ENCODE measurements at regions not wholly inside any gene's neighbourhood (a gene's known extent, or its start where the extent isn't known, plus 50 kb on each side); places are given as distances from the start of the nearest gene placed in this dataset.

DNA sequence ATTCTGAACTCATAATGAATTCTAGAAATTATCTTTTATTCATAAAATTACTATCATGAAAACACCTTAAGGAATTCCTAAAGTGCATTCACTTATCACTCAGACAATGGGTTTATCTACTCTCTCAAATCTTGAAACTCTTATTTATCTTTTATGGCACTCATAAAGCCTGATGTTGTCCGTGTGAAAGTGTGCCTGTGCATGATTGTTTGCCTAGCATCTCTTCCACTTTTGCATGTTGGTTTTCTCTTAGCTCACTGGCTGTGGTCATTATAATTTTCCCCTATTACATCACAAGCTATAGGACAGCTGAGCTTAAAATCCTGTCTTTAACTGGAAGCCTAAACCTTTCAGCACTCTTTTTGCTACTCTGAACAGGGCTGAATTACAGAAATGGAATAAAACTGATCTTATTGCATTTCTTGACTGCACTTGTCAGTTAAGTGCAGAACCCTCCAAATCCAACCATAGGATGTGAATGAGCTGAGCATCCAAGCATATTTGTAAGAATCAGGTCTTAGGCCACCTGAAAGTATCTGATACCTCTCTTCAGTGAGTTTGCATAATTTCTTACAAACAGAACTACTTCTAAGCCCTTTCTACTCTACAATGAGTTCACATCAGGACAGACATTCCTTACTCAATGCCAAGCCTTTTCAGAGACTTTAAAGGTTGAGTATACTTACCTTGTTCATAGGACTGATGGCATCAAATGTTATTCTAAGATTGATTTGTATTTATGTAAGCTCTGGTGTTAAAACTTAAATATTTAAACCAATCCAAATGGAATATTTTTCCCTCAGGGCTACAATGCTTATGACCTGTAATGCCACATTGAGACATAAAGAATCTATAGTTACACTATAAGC lies 221.2 kb upstream of the KITLG start:
- DNase-seq, result no peak

DNA sequence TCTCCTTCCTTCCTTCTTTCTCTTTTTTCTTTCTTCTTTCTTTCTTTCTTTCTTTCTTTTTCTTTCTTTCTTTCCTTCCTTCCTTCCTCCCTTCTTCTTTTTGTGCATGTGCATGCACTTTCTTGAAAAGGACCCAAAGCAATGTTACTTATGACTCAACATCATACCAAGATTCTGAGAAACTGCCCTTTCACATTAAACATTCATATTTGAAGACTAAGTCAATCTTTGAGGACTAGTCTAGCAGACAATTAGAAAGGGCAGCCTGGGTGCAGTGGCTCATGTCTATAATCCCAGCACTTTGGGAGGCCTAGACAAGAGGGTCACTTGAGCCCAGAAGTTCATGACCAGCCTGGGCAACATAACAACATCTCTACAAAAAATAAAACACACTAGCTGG lies 212.8 kb upstream of the KITLG start:
- no peak for DNase-seq

DNA sequence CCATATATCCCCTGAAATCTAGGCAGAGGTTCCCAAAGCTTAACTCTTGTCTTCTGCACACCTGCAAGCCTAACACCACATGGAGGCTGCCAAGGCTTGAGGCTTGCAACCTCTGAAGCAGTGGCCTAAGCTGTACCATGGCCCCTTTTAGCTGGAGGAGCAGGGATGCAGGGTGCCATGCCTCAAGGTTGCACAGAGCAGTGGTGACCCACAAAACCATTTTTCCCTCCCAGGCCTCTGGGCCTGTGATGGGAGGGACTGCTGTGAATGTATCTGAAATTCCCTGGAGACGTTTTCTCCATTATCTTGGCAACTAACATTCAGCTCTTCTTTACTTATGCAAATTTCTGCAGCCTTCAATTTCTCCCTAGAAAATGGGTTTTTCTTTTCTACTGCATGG lies 210.0 kb upstream of the KITLG start:
- no peak for DNase-seq

DNA sequence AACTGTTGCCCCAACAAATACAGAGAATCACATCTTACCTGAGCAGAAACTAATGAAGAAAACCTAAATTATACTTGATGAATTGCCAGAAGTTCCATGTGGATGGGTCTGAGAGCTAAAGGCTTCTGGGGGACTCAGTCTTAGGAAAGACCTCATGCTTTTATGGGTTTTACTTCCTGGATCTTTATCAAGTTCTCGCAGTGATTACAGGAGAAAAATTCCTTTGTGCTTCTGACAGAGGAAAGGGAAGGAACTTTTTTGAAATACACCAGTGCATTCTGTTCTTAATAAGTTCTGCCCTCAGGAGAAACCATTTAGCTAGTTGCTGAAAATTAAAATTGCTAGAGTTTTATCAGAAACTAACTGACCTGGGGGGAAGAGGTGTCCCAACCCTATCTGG lies 203.9 kb upstream of the KITLG start:
- DNase-seq, result no peak

DNA sequence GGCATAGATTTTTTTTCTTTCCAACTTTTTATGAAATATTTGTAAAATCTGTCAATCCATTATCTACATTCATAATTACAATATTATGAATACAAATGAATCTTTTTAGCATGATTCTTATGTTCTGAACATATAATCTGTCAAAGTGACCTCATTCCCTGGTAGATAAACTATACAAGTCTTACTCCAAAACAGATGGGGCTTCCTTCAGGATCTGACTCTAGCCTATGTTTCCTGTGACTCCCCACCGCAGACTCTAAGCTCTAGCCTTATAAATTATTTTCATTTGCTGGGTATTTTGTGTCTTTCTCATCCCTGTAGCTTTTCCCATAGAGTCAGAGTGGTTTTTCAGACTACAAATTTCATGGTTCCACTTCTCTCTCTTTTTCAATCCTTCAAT lies 202.1 kb upstream of the KITLG start:
- no peak for DNase-seq

DNA sequence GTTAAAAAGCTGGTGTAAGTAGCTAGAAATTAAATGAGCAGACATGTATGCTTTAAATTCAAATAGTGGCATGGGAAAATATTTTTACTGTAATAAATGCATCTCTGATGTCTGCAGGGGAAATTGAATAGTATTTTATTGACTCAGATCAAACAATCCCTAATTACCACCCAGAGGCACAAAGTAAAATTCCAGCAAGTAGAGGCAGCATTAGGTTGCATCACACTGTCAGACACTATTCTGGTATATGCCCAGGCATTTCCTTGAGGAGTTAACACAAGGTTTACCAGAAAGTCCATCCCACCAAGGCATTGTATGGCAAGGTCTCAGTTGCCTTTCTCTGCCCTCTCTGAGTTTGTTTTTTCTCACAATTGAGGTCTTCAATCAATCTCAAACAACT lies 201.6 kb upstream of the KITLG start:
- DNase-seq, result no peak

DNA sequence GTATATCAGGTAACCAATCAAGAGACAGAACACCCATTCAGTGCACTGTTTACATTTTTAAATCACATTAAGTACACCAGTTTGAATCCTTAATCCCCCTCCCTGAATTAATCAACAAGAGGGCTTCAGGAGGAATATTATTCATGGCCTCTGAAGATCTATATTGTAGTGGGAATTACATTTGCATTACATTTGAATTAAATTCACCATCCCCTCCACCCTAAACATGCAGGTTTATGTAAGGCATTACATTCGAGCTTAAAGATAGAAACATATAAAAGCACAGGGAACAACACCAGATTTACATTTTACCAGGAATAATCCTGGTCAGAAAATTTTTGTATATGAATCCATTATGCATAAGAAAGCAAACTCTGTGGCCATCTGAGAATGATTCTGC lies 197.8 kb upstream of the KITLG start:
- no peak for DNase-seq

DNA sequence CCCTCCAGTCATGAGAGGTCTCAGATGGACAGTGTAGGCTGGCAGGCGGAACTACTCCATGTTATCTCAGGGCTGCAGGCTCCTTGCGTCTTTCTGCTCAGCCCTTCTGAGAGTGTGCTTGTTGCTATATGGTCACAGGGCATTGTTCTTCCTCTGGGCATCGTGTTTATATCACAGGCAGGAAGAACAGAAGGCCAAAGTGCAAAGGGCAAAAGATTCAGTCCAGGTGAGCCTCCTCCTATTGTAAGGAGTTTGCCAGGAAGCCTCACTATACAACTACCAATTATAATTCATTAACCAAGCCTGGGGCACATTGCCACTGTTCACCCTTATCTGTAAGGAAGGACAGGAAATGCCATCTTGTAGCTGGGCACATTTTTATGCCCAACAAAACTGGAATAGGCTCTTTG lies 195.5 kb upstream of the KITLG start:
- DNase-seq, result no peak

DNA sequence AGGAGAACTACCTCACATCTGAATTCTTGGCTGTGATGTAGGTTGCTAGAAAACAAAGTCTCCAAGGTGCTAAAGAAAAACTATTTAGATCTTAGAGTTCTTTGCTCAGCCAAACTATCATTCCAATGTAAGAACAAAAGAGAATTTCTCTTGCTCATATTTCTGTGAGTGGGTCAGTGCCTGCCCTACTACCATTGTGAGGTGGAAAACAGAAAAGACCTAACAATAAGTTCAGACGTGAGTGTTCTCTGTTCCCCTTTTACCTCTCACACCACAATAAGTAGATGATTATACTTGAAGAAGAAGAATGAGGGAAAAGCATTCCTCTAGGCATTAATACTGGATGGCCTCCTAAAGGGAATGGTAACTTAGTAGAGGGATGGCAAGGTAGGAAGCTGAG lies 187.4 kb upstream of the KITLG start:
- DNase-seq, result no peak

DNA sequence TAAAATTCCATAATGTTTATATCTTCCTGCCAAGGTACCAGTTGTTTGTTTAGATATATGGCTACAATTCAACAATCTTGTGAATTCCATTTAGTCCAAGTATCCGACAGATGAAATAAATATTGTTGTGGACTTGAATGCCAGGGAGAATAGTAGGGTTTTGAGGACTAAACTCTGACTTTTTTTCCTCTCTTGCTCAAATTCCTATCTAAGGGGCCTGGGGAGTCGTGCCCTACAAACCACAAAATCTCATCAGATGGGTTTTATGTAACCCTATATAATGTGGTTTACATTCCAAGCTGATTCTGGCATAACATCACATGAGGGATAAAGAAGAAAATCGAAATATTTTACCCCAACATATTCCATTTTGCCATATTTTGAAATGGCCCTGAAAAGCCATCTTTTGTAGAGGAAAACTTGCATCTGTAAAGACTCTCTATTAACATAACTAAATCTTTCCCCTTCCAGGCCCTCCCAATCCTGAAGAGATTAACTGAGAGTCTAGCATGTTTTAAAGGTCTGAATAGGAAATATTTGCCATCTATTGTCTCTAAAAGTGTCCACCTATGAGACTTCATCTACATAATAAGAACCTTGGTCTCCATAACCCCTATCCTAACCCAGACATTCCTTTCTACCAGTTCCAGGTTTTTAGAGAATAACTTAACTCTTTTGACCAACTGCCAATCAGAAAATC lies 184.7 kb upstream of the KITLG start:
- no peak for DNase-seq

DNA sequence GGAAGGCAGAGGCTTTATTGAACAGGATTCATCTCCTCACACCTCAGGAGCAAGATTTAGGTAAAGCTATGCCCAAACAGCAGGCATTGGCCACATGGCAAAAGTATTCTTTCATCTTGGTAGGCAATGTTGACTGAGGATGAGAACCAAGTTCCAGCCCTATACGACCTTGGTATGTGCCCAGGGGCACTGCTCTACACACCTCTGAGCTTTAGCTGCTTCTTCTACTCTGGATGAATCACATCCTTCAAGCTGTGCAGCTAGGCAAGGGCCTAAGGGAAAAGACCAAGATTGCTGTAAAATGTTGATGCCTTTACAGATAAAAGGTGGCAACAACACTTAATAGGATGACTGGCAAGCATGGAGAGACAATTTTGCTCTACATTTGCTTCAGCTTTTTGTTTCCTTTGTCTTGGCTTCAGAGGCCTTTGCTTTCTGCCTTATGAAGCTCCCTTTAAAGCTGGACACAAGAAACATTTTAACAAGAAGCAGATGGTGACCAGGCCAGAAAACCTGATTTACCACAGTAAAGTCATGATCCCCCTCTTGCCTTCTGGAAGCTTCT lies 183.3 kb upstream of the KITLG start:
- DNase-seq, result no peak

DNA sequence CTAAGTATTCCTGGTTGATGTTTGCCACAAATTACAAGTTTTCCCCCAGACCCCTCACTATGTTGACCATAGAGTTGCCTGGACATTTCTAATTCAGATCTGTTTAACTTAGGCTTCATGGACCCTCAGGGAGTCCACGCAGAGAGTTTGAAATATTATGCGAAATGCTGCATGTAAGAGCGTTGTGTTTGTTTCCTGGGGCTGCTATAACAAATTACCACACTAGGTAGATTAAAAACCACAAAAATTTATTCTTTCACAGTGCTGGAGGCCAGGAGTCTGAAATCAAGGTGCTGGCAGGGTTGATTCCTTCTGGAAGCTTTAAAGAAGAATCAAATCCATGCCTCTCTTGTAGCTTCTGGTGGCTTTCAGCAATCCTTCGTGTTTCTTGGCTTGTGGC lies 177.9 kb upstream of the KITLG start:
- no peak for DNase-seq

DNA sequence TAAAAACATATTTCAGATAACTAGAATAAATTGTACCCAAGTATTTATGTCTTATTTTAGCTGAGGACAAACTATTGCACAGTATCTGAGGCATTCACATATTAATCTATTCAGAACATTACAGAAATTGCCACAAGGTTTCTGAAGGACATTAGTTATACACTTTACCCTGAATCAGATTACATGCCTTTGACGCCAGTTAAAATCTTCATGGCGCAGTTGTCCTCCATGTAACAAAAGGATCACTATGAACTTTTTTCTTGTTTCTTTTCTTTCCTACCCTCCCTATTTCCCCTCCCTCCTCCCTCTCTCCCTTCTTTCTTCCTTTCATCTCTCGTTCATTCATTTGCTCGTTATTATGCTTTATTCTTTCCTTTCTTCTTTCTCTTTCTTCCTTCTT lies 176.6 kb upstream of the KITLG start:
- no peak for DNase-seq

DNA sequence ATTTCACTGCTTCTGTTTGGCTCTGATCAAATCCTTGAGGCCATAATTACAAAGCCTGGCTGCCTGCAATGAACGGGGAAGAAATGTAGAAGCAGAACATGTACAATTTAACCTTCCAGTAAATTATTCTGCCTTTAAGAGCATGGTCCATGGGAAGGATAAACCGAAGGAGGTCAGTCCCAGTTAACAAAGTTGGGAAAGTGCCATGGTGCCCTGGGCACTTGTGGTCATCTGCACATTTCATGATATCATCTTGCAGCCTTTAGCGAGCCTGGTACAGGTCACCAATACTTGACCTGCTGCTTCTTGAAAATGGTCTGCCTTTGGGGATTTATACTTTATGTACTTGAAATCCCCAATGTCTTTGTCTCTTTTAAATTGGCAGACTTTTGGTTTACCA lies 175.9 kb upstream of the KITLG start:
- no peak for DNase-seq

DNA sequence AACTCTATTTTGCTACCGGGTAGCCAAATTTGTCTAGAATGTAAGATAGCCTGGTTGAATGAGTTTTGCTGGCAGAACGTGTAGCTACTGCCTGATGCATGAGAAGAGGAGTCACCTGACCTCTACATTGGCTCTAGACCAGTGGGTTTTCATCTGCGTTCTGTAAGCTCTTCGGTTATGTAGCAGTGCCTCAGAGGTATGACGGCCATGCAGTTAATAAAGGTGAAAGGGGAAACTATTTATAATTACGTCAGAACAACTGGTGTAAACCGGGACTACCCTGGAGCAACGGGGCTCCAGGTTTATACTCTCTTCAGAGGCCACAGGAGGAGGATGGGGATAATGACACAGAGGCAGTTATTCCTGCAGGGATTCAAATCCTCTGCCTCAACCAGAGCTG lies 173.4 kb upstream of the KITLG start:
- no peak for DNase-seq

DNA sequence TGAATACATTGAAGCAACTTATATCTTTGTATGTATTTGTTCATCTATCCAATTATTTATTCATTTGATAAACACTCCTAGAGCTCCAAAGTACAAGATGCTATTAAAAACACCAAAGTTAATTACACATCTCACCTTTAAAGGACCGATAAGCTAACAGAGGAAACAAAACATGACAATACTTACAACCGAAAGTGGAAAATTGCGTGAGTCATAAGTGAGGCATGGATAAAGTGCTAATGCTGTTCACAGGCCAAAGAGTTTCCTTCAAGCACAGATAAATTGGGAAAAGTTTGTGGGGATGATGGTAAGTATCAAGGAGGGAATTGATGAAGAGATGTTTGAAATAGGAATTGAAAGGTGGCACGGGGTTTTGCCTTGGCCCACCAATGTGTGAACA lies 172.8 kb upstream of the KITLG start:
- no peak for DNase-seq

DNA sequence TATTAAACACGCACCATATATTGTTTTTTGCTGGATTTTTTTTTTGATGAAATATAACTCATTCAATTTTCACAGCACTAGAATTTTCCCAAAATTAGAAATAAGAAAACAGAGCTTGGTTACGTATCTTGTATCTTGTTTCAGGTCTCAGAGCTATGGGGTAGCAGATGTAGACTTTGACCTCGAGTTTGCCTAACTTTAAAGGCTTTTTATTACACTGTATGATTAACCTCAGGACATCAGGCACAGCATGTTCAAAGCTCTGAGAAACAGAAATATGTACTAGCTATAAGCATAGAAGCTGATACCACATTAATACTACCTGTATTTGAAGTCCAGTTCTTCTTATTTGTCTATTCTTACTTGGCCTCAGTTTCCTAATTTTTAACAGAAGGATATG lies 171.9 kb upstream of the KITLG start:
- no peak for DNase-seq

DNA sequence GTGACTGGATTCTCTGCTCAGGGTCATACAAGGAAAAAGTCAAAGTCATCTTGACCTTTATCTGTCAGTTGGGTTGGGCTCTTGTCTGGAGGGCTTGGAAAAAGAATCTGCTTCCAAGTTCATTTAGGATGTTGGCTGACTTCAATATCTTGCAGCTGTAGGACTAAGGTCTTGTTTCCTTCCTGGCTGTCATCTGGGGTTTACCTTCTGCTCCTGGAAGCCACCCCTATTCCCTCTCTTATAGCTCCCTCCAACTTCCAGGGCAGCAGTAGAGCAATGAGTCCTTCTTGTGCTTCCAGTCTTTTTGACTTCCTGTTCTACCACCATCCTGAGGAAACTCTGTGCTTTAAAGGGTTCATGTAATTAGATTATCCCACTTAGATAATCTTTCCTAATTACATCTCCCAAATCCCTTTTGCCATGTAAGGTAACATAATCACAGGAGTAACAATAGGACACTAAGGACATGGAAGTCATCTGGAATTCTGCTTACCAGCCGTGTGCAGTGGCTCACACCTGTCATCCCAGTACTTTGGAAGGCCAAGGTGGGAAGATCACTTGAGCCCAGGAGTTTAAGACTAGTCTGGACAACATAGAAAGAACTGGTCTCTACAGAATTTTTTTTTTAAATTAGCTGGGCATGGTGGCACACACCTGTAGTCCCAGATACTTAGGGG lies 170.7 kb upstream of the KITLG start:
- no peak for DNase-seq

DNA sequence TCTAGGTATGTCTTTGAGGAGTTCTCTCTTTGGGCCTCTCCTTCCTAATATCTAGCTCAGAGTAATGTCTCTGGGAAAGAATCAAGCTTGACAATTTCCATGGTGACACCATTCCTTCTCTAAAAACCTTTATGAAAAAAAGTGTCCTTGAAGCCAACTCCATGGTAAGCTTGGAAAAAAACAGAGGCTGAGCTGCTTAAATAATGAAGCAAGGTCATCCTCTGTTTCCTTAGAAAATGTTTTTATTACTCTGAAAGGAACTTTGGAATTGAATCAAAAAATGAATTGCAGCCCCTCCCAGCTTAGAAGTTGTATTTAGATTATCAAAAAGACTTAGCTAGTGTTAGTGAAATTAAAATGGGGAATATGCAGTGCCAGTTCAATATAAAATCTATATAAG lies 166.1 kb upstream of the KITLG start:
- no peak for DNase-seq

DNA sequence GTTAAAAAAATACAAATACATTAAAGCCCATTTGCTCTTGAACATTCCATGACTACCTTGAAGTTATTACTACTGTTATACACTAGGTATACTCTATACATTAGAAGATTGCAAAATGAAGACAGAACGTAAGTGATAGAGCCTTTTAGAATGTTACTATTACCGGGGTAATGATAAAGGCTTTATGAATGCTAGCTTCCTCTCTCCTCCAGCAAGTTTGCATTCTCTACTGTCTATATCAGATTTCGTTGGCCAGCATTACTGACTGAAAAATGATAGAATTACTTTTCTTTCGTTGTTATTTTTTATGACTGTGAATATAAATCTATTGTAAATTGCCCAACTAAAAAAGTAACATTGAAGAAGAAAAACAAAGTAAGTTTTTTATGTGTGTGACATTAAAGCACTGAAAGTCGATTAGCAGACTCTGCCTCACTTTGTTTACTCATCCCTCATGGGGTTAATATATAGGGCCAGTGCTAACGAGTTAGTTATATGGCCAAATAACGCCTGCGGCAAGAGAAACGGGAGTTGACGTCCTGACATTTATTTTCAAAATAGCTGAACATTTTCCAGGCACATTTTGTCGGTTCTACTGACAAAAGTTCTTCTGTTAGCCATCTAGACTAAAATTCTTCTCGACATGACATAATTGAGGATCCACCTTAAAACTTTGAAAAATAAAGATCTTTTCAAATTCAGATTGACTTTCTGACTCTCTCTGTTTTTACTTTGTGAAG lies 163.8 kb upstream of the KITLG start:
- DNase-seq, result no peak

DNA sequence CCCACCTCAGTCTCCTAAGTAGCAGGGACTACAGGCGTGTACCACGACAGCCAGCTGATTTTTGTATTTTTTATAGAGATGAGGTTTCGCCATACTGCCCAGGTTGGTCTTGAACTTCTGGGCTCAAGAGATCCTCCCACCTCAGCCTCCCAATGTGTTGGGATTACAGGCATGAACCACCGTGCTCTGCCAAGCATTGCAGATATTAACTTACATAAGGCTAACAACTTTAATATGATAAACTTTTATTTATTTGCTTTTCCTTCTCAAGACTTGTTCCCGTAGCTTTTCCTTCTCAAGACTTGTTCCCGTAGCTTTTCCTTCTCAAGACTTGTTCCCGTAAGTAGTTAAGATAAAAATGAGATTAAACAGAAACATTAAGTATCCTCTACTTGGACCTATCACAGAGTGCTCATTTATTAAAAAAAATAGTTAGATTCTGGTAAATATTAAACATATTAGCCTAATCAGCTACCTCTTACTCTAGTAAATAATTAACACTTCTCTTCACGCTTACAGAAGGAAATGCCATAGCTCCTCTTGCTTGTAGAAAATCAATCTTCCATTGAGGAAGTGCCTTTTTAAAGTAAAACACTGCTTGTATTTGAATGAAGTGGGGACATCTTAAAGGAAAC lies 157.7 kb upstream of the KITLG start:
- no peak for DNase-seq

DNA sequence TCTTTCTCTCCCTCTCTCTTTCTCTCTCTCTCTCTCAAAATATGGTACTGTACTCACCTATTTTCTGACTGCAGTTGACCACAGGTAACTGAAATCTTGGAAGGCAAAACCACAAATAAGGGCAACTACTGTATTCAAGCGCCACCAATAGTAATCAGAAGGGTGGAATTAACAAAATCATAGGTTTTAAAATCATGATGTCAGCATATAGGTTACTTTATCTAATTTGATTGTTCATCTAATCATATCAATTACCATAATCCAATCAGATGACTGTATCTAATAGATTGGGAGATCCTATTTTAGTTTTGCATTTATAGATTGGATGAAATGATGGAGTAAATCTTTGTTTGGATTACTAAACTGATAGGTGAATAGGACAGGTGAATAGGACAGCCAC lies 155.8 kb upstream of the KITLG start:
- DNase-seq, result no peak

DNA sequence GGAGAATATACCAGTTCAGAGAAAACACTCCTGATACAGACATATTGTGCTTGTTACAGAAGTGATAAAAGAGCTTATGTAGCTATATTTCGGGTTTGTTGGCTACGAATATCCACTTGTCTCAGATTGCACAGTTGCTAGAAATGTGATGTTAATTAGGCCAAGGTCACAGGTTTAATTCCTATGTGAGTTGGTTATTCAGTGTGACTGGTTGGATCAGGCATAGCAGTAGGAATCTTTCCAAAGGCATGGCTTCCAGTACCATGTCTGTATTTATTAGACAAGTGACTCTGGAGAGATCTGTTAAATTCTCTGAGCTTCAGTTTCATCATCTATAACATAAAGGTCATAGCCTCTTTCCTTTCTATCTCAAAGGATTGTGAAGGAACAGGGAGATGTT lies 152.7 kb upstream of the KITLG start:
- no peak for DNase-seq

Measured in NCI-H1436 (cell line).